ENCODE measurements at regions not wholly inside any gene's neighbourhood (a gene's known extent, or its start where the extent isn't known, plus 50 kb on each side); places are given as distances from the start of the nearest gene placed in this dataset.

DNA sequence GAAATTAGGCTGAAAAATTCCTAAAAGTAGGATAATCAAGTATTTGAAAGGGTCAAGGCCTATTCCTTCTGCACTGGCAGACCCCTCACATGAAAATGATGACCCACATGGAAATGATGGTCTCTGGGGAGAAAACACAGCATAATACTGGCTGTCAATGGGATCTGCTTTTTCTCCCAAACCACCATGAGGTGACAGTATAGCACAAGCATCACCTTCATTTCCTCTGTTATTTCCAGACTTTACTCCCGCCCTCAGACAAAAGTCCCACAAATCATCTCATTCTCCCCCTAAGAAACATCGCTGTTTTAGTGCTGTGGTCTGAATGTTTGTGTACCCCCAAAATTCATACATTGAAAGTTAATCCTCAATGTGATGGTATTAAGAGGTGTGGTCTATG, 161.0 kb downstream of the RSL24D1 start:
- intact Hi-C loops (cut with DNase I): no loop called here
- DNase-seq (no peak), ATAC-seq (no peak)

GRCh38 chr15:55033574-55033973, 163.2 kb downstream of the RSL24D1 start:
- DNase-seq (no peak), ATAC-seq (no peak)
- intact Hi-C loops (cut with DNase I): no loop called here

DNA sequence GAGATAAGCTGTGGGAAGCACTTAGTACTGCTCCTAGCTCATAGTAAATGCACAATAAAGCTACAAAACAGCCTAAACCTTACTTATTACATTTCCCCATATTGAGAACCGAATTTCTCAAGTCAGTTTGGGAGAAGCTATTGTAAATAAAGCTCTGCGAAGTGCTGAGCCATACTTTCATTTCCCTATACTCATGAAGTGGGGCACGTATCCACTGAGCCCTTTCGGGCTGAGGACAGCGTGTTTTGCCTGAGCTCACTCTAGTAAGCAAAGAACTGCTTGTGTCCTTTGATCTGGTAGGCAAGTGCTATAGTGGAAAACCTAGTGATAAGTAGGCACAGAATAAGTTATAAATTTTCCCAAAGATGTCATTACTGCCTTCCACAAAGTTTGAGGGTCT, 165.0 kb downstream of the RSL24D1 start:
- DNase-seq: no peak
- ATAC-seq: no peak
- intact Hi-C loops (cut with DNase I): no loop called here

GRCh38 chr15:55026381-55026780, 170.4 kb downstream of the RSL24D1 start:
- no peak for ATAC-seq
- DNase-seq: no peak
- intact Hi-C loops (cut with DNase I): no loop called here

- DNase-seq (no peak), ATAC-seq (no peak)
- intact Hi-C loops (cut with DNase I): loop anchor here in 1 of 2 donors (10.0 kb wide), 1 partner anchor 57 kb away; no protein-coding TSS in a partner anchor
These were observed 179.1 kb downstream of the RSL24D1 start for GRCh38 chr15:55017635-55018034.

DNA sequence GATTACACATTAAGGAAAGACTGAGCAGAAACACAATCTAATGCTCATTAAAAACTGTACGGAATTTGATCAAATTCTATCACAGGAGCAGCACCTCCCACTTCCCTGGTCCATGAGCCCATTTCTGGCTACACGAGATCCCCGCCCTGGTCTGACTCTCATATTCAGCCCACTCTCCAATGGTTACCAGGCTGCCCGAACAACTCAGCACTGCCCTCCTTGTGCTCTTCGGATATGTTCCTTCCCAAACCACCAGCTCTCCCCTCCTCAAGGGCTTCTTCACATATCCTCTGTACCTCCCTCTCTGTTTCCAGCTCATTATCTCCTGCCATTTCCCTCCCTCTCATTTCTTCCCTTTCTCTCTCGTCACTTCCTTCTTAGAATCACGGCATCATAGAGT, 180.5 kb downstream of the RSL24D1 start:
- ATAC-seq (no peak), DNase-seq (no peak)
- intact Hi-C loops (cut with DNase I): loop anchor here in 1 of 2 donors (10.0 kb wide), 1 partner anchor 59 kb away; no protein-coding TSS in a partner anchor

DNA sequence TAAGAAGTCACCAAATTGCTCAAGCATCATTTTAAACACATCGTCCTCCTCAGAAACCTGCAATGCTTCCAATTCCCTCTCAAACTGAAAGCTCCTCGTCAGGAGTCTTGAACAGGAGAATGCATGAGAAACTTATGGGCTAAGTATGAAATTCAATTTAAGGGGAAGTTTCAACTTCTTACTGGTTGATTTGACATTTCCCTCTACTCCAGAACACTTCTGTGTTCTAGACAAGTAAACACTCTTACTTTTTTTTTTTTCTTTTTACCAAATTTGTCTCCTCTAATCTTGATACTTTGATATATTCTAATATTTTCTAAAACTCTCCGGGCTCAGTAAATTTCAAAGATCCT, 181.7 kb downstream of the RSL24D1 start:
- intact Hi-C loops (cut with DNase I): loop anchor here in 1 of 2 donors (10.0 kb wide), 1 partner anchor 60 kb away; no protein-coding TSS in a partner anchor
- no peak for DNase-seq
- ATAC-seq: no peak

DNA sequence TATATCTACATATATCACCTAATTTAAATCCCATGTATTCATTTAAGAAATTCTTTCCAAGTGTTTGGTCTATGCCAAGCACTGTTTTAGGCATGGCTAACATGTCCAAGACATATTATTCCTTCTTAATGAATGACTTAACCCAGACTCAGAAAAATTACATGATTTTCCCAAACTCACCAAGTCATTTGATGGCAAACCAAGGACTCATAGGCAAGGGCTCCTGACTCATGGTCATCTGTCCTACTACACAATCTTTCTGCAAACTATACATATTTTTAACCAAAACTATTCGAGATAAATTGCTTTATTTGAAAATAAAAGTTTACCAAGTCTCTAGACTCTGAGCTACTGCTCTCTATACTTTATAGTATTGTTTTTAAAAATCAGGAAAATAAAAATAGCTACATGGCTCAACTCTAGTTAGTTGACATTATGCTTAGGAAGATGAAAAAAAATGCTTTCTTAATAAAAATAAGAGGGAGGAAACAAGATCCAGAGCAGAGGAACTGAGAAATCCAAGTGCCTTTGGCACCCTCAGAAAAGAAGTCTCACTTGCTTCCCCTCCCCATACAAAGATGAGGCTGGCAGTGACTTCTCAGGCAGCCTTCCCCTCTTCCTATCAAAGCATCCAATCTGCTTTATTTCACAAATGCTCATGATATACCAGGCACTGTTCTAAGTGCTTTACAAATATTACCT, 182.2 kb downstream of the RSL24D1 start:
- ATAC-seq (no peak), DNase-seq (no peak)
- intact Hi-C loops (cut with DNase I): loop anchor here in 1 of 2 donors (10.0 kb wide), 1 partner anchor 60 kb away; no protein-coding TSS in a partner anchor

DNA sequence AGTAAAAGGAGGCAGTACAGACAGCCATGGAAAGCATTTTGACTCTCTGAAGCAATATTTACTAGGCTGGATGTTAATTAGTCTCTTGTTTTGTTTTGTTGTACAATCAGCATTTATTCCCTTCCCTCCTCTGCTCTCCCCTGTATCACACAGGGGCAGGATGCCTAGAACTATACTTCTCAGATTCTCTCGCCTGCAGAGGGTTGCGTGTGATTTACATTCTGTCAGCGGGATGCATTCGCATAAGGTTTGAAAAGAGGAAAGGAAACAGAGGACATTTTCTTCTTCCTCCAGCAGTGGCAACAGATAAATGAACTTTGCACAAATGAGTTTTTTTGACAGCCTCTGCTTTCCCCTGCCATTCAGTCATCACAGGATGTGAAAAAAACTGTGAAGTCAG, 188.3 kb downstream of the RSL24D1 start:
- ATAC-seq (peak in 1 of 2 donors; percentile 28), DNase-seq (no peak)
- intact Hi-C loops (cut with DNase I): no loop called here

GRCh38 chr15:55007561-55007960, 189.2 kb downstream of the RSL24D1 start:
- ATAC-seq (peak in 1 of 2 donors; percentile 73), DNase-seq (peak; percentile 28)
- intact Hi-C loops (cut with DNase I): no loop called here

- DNase-seq: no peak
- no peak for ATAC-seq
- intact Hi-C loops (cut with DNase I): no loop called here
These were observed 191.1 kb downstream of the RSL24D1 start for GRCh38 chr15:55005679-55006078.

GRCh38 chr15:55003965-55004873, 192.5 kb downstream of the RSL24D1 start:
- intact Hi-C loops (cut with DNase I): no loop called here
- DNase-seq (no peak), ATAC-seq (peak; percentile 84 to 89)

DNA sequence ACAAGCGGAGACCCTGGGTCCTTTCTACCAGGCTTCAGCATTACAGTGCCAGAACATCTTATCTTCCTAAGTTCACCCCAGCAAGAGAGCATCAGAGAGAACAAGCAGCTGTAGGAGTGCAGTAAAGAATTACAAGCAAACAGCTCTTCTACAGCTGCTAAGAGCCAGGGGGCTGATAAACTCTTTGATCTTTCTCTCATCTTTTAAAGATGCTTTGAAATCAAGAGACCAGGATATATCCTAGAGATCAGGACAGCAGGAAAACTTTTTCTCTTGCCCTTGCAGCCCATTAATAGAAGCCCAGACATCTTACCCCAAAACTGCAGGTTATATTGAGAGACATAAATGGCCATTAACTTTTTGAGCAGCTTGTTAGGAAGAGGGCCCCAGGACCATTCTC, 198.1 kb downstream of the RSL24D1 start:
- ATAC-seq (no peak), DNase-seq (no peak)
- intact Hi-C loops (cut with DNase I): no loop called here

DNA sequence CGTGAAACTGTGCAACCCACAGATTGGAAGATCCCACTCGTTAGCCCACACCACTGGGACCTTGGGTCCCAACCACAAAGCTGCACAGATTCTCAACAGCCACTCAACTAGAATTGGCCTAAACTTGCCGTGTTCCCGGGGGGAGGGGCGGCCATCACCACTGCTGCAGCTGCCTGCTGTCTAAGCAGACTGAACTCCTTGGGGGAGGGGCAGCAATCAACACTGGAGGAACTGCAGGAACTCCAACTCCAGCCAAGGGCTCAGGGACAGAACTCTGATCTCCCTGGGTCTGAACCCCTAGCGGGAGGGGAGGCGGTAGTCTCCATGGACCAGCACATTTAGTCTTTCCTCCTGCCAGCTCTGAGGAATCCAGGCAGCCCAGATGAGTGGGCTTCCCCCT, 205.9 kb downstream of the RSL24D1 start:
- intact Hi-C loops (cut with DNase I): no loop called here

DNA sequence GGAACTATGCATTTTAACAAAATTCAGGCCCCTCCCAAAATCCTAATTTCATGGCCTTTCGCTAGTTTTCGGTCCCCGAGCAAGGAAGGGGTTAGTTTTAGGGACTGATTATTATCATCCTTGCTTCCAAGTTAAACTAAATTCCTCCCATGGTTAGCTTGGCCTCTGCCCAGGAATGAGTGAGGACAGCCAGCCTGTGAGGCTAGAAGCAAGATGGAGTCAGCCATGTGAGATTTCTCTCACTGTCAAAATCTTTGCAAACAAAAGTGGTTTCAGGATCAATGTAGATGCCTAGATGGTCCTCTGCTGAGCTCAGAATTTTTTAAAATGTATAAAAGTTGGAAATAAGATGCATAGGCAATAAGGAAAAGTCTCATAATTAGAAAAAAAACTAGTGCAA, 208.9 kb downstream of the RSL24D1 start:
- DNase-seq (no peak), ATAC-seq (no peak)
- intact Hi-C loops (cut with DNase I): no loop called here

More for the DNA sequence above, 205.9 kb downstream of the RSL24D1 start:
- DNase-seq (no peak), ATAC-seq (no peak)

- intact Hi-C loops (cut with DNase I): no loop called here
- ATAC-seq (no peak), DNase-seq (no peak)
These were observed 216.8 kb downstream of the RSL24D1 start for GRCh38 chr15:54979964-54980363.

DNA sequence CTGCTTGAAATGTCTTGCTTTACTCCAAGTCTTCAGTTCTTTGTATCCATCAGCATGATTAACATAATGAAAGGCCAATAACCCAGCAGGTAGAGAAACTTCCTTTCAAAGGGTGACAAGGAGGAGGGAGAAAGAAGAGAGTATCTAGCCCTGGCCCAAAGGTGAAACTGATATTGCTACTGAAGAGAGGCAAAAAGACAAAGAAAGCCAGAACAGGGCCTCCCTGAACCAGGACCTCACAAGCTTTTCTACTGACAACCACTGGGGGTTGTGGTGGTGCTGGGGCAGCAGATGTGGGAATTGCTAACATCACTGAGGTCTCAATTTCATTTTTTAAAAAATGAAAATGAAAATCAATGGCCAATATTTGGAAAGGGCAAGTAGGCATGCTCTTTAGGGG, 234.1 kb downstream of the RSL24D1 start:
- DNase-seq (no peak), ATAC-seq (no peak)
- intact Hi-C loops (cut with DNase I): no loop called here

- ATAC-seq (no peak), DNase-seq (no peak)
- intact Hi-C loops (cut with DNase I): no loop called here
These were observed 236.5 kb downstream of the RSL24D1 start for GRCh38 chr15:54960266-54960665.

DNA sequence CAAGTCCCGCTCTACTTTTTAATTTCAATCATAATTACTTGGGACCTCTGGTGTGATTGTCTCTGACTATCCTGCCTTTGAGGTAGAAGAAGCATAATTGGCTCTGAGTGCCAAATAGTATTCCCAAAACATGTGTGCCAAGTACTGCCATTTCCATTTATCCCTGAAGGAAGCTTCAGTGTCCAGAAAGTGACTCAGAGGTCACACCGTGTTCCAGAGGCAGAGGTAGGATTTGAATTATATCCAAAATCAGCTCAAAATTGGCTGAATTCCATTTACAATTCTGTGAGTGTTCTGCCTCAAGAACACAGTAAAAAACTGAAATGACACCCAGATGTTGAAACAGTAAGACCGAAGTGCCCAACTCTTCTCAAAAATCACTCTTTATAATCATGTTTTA, 255.3 kb downstream of the RSL24D1 start:
- ATAC-seq: no peak
- intact Hi-C loops (cut with DNase I): no loop called here
- DNase-seq: no peak

- ATAC-seq (no peak), DNase-seq (no peak)
- intact Hi-C loops (cut with DNase I): no loop called here
These were observed 279.4 kb downstream of the RSL24D1 start for GRCh38 chr15:54917312-54917711.
